ENCODE measurements at regions not wholly inside any gene's neighbourhood (a gene's known extent, or its start where the extent isn't known, plus 50 kb on each side); places are given as distances from the start of the nearest gene placed in this dataset.

- DNase-seq, result no peak
Observed at GRCh38 chr2:7945026-7945425, 736.8 kb upstream of the ID2 start.

- DNase-seq, result no peak
Observed at GRCh38 chr2:7950035-7950612, 731.7 kb upstream of the ID2 start.

DNA sequence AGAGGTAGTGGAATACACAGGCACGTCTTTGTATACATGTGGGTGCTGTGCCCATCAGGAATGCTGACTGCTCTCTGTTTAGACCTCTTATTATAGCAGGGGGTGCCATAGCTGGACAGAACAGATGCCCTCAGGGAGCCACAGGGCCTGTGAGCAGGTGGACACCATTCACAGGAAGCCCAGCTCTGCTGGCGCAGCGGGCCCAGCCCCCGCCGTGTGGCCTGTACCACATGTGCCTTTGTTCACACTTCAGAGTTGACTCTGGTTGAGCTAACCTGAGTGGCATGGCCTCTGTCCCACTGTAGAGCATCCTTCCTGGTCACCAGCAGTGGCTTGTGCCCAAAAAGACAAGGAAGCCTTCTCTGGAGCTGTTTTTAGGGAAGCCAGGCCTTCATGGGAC is 730.9 kb upstream of the ID2 start:
- no peak for DNase-seq

DNA sequence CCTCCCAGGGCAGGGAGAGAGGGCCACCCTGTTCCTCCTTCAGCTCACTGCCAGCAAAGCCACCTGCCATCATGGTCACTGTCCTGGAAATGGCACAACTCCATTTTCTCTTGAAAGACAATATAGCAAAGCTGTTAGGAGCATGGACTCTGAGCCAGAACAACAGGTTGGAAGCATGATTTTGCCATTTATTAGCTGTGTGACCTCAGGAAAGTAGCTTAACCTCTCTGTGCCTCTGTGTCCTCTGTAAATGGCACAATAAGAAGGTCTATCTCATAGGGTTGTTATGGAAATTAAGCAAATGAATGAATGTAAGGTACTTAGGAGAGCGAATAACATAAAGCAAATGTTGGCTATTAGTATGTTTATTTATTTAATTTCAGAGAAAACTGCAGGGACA is 730.4 kb upstream of the ID2 start:
- DNase-seq, result no peak

DNA sequence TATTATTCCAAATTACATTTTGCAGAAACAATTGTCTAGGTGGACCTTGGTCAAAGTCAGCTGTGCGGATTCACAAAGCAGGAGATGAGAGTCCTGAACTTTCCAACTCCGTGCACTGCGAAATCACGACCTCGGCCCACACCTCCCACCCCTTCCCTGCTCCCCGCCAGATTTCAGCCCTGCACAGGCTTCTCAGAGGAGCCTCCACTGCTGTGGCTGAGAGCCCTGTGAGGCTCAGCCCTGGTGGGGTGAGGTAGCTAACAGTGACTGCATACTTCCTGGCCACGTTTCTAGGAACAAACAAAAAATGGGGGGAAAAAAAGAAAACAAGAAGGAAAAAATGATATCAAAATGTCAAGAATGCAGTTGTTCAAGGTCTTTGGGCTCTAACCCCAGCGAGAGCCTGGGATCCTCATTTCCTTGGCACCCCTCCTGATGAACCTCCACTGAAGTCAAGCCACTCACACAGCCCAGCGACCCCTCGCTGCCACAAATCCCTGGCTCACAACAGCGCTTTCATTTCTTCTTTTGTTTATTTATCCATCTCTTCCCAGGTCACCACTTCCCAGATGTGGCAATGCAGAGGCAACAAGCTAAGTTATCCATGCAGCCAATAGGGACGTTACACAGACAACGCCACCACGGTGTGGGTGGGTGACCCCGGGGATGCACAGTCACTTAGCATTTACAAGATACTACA is 729.7 kb upstream of the ID2 start:
- DNase-seq, result no peak

DNA sequence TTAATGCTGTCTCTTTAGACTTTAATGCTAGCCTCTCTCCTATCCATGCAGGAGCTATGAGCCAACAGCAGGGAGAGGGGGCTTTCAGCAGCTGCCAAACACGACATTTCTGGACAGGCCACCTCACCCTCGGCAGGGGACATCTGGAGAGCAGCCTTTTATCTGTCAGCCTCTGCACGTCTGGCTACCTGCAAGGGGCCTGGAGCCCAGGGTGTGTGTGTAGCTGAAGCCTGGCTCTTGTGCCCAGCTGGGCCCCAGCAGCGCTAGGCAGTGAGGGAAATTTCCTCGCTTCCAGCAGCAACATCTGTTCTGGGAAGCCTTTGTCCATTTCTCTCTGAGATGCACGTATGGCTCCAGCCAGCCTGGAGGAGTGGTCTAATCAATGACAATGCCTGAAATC is 728.7 kb upstream of the ID2 start:
- no peak for DNase-seq

- no peak for DNase-seq
Observed at GRCh38 chr2:7954234-7954633, 727.6 kb upstream of the ID2 start.

- DNase-seq, result no peak
Observed at GRCh38 chr2:7956126-7956689, 725.6 kb upstream of the ID2 start.

GRCh38 chr2:7961550-7961949 is 720.3 kb upstream of the ID2 start:
- DNase-seq, result no peak

DNA sequence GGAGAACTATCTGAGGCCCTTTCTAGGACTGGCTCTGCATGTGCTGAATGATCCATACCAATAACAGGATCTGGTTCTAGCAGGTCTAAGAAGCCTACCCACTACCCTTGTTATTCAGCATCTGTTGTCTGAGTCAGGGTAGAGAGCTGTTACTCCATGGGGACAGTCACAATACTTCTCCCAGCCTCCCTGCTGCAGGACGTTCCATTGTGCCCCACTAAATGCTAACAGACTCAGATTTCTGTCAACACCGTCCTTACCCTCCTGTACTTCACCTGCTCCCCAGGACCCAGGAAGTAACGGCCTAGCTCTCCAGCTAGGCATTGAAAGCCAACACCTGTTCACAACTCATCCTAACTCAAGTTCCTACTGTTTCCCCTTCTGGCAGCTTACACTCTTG is 719.7 kb upstream of the ID2 start:
- DNase-seq, result no peak

DNA sequence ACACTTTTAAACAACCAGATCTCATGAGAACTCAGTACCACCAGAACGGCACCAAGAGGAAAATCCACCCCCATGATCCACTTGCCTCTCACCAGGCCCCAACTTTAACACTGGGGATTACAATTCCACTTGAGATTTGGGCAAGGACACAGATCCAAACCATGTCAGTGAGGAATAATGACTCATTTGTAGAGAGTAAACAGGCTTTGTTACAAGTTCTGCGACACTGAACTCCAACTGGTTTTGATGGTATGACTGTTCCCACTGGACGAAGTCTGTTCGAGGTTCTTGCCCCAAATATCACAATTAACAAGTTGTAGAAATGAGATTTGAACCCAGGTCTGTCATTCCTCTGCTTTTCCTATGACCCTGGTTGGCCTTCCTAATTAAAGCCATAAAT is 718.1 kb upstream of the ID2 start:
- DNase-seq, result no peak

DNA sequence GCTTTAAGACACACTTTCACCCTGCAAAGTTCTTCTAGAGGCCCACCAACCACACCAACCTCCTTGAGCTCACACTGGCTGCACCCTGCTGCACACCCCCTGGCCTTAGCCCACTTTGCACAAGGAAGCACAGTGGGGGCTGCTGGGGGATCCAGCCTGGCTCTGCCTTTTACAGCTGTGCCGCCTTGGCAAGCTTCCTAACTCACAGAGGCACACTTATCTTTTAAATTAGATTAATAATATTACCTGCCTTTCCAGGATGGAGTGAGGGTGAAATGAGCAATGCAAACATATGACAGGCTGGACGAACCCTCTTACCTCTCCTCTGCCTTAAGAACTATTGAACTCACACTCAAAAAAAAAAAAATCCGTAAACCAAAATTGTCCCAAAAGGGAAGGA is 715.8 kb upstream of the ID2 start:
- DNase-seq, result no peak

GRCh38 chr2:7967707-7968405 is 714.0 kb upstream of the ID2 start:
- no peak for DNase-seq

DNA sequence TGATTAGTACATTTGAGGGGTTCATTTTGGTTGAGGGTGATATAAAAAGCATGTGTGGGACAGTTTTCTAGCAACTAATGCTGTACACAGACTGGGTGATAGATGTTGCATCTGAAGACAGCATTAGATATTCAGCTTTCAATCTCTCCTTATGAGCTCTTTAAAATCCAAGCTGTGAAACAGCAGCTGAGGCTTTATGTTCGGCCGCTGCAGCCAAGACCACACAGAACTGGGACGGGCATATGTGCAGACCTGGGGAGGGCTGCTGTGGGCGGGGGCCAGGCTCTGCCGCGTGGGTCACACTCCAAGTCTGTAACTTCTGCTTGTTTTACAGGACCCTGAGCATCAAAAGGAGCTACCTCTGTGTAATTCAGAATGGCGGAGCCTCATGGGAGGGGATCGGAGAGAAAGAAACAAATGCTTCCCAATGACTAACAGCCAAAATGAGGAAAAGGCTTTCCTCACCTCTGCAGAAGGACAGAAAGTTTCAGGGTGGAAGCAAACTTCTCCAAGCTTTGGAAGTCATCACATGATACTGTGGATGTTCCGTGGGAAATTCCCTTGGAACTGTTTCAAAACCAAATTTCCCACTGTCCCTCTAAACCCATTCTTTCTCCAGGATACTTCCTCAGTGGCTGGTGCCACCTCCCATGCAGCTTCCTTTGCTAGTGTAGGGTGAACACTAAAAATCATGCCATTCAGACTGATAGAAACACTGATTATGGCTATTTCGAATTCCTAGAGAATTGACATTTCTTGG is 711.9 kb upstream of the ID2 start:
- DNase-seq, result no peak

DNA sequence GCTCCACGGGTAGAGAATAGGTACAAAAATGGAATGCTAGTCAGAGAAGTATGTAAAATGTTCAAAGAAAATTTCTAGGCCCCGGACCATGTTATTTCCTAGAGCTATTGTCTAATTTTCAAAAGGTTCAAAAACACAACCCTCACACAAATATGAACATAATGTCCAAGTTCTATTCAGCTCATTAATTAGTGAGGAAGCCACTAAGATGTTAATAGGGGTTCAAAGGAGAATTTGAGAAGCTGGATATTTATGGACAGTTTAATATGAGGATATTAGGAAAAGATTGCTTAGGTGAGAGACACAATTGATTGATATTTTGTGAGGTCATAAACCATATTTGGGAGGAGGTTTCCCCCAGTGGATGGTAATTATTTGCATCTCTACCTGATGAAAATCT is 710.6 kb upstream of the ID2 start:
- no peak for DNase-seq

GRCh38 chr2:7971841-7972240 is 710.0 kb upstream of the ID2 start:
- no peak for DNase-seq

DNA sequence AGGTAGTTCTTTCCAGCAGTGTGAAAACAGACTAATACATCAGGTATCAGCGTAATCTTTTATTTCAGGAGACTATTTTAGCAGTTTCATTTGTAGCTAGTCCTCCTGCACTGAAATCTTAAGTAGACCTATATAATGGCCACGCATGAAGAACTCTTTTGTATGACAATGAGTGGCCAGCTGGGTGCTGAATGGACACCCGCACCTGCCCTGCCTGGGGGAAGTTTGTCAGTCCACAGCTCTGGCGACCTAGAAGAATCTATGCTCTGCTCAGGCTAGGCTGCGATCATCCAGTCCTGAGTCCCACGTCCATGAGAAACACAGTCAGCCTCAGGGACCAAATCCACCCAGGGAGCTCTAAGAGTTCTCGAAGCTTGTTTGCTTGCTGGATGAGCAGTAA is 709.2 kb upstream of the ID2 start:
- DNase-seq, result no peak

GRCh38 chr2:7973801-7974480 is 707.9 kb upstream of the ID2 start:
- no peak for DNase-seq

- DNase-seq, result no peak
Observed at GRCh38 chr2:7974936-7975335, 706.9 kb upstream of the ID2 start.

GRCh38 chr2:7976206-7976605 is 705.6 kb upstream of the ID2 start:
- DNase-seq, result no peak

DNA sequence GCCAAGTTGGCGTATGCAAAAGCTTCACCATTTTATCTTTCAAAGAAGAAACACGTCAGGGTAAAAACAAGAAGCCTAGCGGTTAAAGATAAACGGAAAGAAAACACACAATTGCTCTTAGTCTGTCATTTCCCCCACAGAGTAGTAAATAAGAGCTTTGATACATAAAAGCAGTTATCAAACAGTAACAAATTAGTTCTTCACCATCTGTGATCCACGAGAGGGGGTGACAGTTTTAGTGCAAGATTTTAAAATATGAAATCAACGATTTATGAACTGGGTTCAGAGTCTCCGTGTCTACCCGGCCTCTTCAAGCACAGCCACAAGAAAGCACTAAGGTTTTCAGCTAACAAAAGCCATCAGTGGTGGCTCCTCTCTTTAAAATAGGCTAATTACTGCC is 703.9 kb upstream of the ID2 start:
- no peak for DNase-seq

- no peak for DNase-seq
Observed at GRCh38 chr2:7982054-7982453, 699.8 kb upstream of the ID2 start.

- no peak for DNase-seq
Observed at GRCh38 chr2:7983451-7983850, 698.4 kb upstream of the ID2 start.
